ENCODE measurements at regions not wholly inside any gene's neighbourhood (a gene's known extent, or its start where the extent isn't known, plus 50 kb on each side); places are given as distances from the start of the nearest gene placed in this dataset.

- ChIA-PET CTCF (interaction anchor here (1.4 kb wide), 1 partner anchor 13 kb away, joined by 7 read pairs; no protein-coding TSS in a partner anchor), POLR2A (no interaction called here)
- Mint-ChIP-seq H3K4me3 (no peak overlapping the region), H3K27me3 (ENCODE audit: low read depth) (peaks cover 2% of the 10 kb centered on the region), H3K4me1 (ENCODE audit: low read depth) (no peaks in the 10 kb centered on the region), H3K36me3 (ENCODE audit: low read depth) (no peaks in the 10 kb centered on the region), H3K27ac (no peak overlapping the region), H3K9me3 (ENCODE audit: insufficient read depth) (no peaks in the 10 kb centered on the region)
- no peak for DNase-seq
- no peak for ATAC-seq
These were observed 771.1 kb upstream of the FANCL start for GRCh38 chr2:59012234-59012633.

- no peak overlapping the region for H3K27ac Mint-ChIP-seq
- ChIA-PET CTCF (no interaction called here), POLR2A (no interaction called here)
- no peak overlapping the region for H3K4me3 Mint-ChIP-seq
- DNase-seq: no peak
- no peaks in the 10 kb centered on the region for H3K36me3 Mint-ChIP-seq (ENCODE audit: low read depth)
- no peaks in the 10 kb centered on the region for H3K9me3 Mint-ChIP-seq (ENCODE audit: insufficient read depth)
- no peak for ATAC-seq
- H3K4me1 Mint-ChIP-seq (ENCODE audit: low read depth): no peaks in the 10 kb centered on the region
- H3K27me3 Mint-ChIP-seq (ENCODE audit: low read depth): peaks cover 2% of the 10 kb centered on the region
These were observed 767.8 kb upstream of the FANCL start for GRCh38 chr2:59008950-59009349.

- ATAC-seq (no peak), DNase-seq (no peak)
- no peaks in the 10 kb centered on the region for H3K36me3 Mint-ChIP-seq (ENCODE audit: low read depth)
- no peak overlapping the region for H3K4me3 Mint-ChIP-seq
- H3K27ac Mint-ChIP-seq: no peak overlapping the region
- H3K27me3 Mint-ChIP-seq (ENCODE audit: low read depth): peaks cover 5% of the 10 kb centered on the region
- ChIA-PET POLR2A (no interaction called here), CTCF (no interaction called here)
- no peaks in the 10 kb centered on the region for H3K9me3 Mint-ChIP-seq (ENCODE audit: insufficient read depth)
- no peaks in the 10 kb centered on the region for H3K4me1 Mint-ChIP-seq (ENCODE audit: low read depth)
These were observed 764.9 kb upstream of the FANCL start for GRCh38 chr2:59005836-59006615.

- ATAC-seq: no peak
- no peak overlapping the region for H3K27ac Mint-ChIP-seq
- no peaks in the 10 kb centered on the region for H3K4me1 Mint-ChIP-seq (ENCODE audit: low read depth)
- H3K9me3 Mint-ChIP-seq (ENCODE audit: insufficient read depth): no peaks in the 10 kb centered on the region
- ChIA-PET POLR2A (no interaction called here), CTCF (no interaction called here)
- H3K27me3 Mint-ChIP-seq (ENCODE audit: low read depth): peaks cover 5% of the 10 kb centered on the region
- DNase-seq: no peak
- H3K4me3 Mint-ChIP-seq: no peak overlapping the region
- no peaks in the 10 kb centered on the region for H3K36me3 Mint-ChIP-seq (ENCODE audit: low read depth)
These were observed 763.5 kb upstream of the FANCL start for GRCh38 chr2:59004621-59005020.

GRCh38 chr2:59000796-59001195 is 759.7 kb upstream of the FANCL start:
- no peak overlapping the region for H3K27ac Mint-ChIP-seq
- H3K4me1 Mint-ChIP-seq (ENCODE audit: low read depth): no peaks in the 10 kb centered on the region
- no peak for ATAC-seq
- no peaks in the 10 kb centered on the region for H3K9me3 Mint-ChIP-seq (ENCODE audit: insufficient read depth)
- no peak for DNase-seq
- no peaks in the 10 kb centered on the region for H3K36me3 Mint-ChIP-seq (ENCODE audit: low read depth)
- peaks cover 5% of the 10 kb centered on the region for H3K27me3 Mint-ChIP-seq (ENCODE audit: low read depth)
- no peak overlapping the region for H3K4me3 Mint-ChIP-seq
- CTCF ChIA-PET: no interaction called here
- POLR2A ChIA-PET: no interaction called here

GRCh38 chr2:58992062-58992706 is 751.1 kb upstream of the FANCL start:
- CTCF ChIA-PET: no interaction called here
- ATAC-seq (no peak), DNase-seq (no peak)
- H3K4me3 Mint-ChIP-seq: no peak overlapping the region
- no peaks in the 10 kb centered on the region for H3K27me3 Mint-ChIP-seq (ENCODE audit: low read depth)
- H3K9me3 Mint-ChIP-seq (ENCODE audit: insufficient read depth): no peaks in the 10 kb centered on the region
- no peaks in the 10 kb centered on the region for H3K36me3 Mint-ChIP-seq (ENCODE audit: low read depth)
- no peaks in the 10 kb centered on the region for H3K4me1 Mint-ChIP-seq (ENCODE audit: low read depth)
- no peak overlapping the region for H3K27ac Mint-ChIP-seq
- POLR2A ChIA-PET: no interaction called here

GRCh38 chr2:58991357-58991756 is 750.2 kb upstream of the FANCL start:
- no peak for DNase-seq
- Mint-ChIP-seq H3K27ac (no peak overlapping the region), H3K27me3 (ENCODE audit: low read depth) (no peaks in the 10 kb centered on the region), H3K4me1 (ENCODE audit: low read depth) (no peaks in the 10 kb centered on the region), H3K4me3 (no peak overlapping the region), H3K36me3 (ENCODE audit: low read depth) (no peaks in the 10 kb centered on the region), H3K9me3 (ENCODE audit: insufficient read depth) (no peaks in the 10 kb centered on the region)
- ATAC-seq: no peak
- ChIA-PET POLR2A (no interaction called here), CTCF (no interaction called here)

- CTCF ChIA-PET: no interaction called here
- Mint-ChIP-seq H3K27ac (no peak overlapping the region), H3K27me3 (ENCODE audit: low read depth) (no peaks in the 10 kb centered on the region), H3K36me3 (ENCODE audit: low read depth) (no peaks in the 10 kb centered on the region), H3K9me3 (ENCODE audit: insufficient read depth) (no peaks in the 10 kb centered on the region), H3K4me1 (ENCODE audit: low read depth) (no peaks in the 10 kb centered on the region), H3K4me3 (no peak overlapping the region)
- POLR2A ChIA-PET: no interaction called here
- DNase-seq: no peak
- no peak for ATAC-seq
These were observed 744.4 kb upstream of the FANCL start for GRCh38 chr2:58985541-58985940.

- Mint-ChIP-seq H3K4me1 (ENCODE audit: low read depth) (no peaks in the 10 kb centered on the region), H3K27me3 (ENCODE audit: low read depth) (no peaks in the 10 kb centered on the region), H3K27ac (no peak overlapping the region), H3K4me3 (no peak overlapping the region), H3K9me3 (ENCODE audit: insufficient read depth) (no peaks in the 10 kb centered on the region), H3K36me3 (ENCODE audit: low read depth) (no peaks in the 10 kb centered on the region)
- POLR2A ChIA-PET: no interaction called here
- ATAC-seq: no peak
- no peak for DNase-seq
- CTCF ChIA-PET: no interaction called here
These were observed 743.6 kb upstream of the FANCL start for GRCh38 chr2:58984731-58985130.

GRCh38 chr2:58983111-58983510 is 742.0 kb upstream of the FANCL start:
- ATAC-seq (no peak), DNase-seq (no peak)
- Mint-ChIP-seq H3K4me1 (ENCODE audit: low read depth) (no peaks in the 10 kb centered on the region), H3K27me3 (ENCODE audit: low read depth) (no peaks in the 10 kb centered on the region), H3K9me3 (ENCODE audit: insufficient read depth) (no peaks in the 10 kb centered on the region), H3K27ac (no peak overlapping the region), H3K4me3 (no peak overlapping the region), H3K36me3 (ENCODE audit: low read depth) (no peaks in the 10 kb centered on the region)
- CTCF ChIA-PET: no interaction called here
- POLR2A ChIA-PET: no interaction called here

- Mint-ChIP-seq H3K27me3 (ENCODE audit: low read depth) (no peaks in the 10 kb centered on the region), H3K36me3 (ENCODE audit: low read depth) (no peaks in the 10 kb centered on the region), H3K9me3 (ENCODE audit: insufficient read depth) (no peaks in the 10 kb centered on the region), H3K4me1 (ENCODE audit: low read depth) (no peaks in the 10 kb centered on the region), H3K27ac (no peak overlapping the region), H3K4me3 (no peak overlapping the region)
- no peak for DNase-seq
- ChIA-PET CTCF (no interaction called here), POLR2A (no interaction called here)
- ATAC-seq: no peak
These were observed 740.1 kb upstream of the FANCL start for GRCh38 chr2:58981237-58981636.

- Mint-ChIP-seq H3K36me3 (ENCODE audit: low read depth) (no peaks in the 10 kb centered on the region), H3K9me3 (ENCODE audit: insufficient read depth) (no peaks in the 10 kb centered on the region), H3K4me3 (no peak overlapping the region), H3K27ac (no peak overlapping the region), H3K4me1 (ENCODE audit: low read depth) (no peaks in the 10 kb centered on the region), H3K27me3 (ENCODE audit: low read depth) (no peaks in the 10 kb centered on the region)
- DNase-seq (no peak), ATAC-seq (no peak)
- ChIA-PET CTCF (no interaction called here), POLR2A (no interaction called here)
These were observed 735.4 kb upstream of the FANCL start for GRCh38 chr2:58976375-58977071.

Measured in activated CD8-positive, alpha-beta T cell treated with anti-CD3 and anti-CD28 coated beads, Interleukin-2, amount 10 ng/mL, durations not matched to agents 7 days and 5 days (primary cell).